DND-41 (cell line): ENCODE measurements at regions not wholly inside any gene's neighbourhood (a gene's known extent, or its start where the extent isn't known, plus 50 kb on each side); places are given as distances from the start of the nearest gene placed in this dataset.
"Not testable (repeated sequence)": the region's sequence is repeated elsewhere in the genome, so short reads cannot be mapped to it uniquely, and the experiment has no call there.

Source experiments
- ATAC-seq: fragments of 200-7000 bp; cut with Tn5 transposase; 3 replicates; pipeline ENCODE4 v1.9.1; 2021; ENCODE audit warnings: low read depth; ENCODE audit not compliant: insufficient read depth
- DNase-seq: peaks from one replicate; pipeline ENCODE4 v3.0.0-alpha.2; 2020
- H2AFZ ChIP-seq: 2 replicates; pipeline ENCODE4 v1.6.0; 2012; ENCODE audit warnings: low read depth, low read length
- H3K27ac ChIP-seq: 2 replicates; pipeline ENCODE4 v1.5.1; 2012; ENCODE audit warnings: low read length, inconsistent platforms
- H3K27me3 ChIP-seq: fragments of 200-600 bp; sonication (generic); 2 replicates; pipeline ENCODE4 v1.6.0; 2012; ENCODE audit warnings: low read length, mild to moderate bottlenecking, inconsistent platforms; ENCODE audit not compliant: insufficient read depth, poor library complexity
- H3K36me3 ChIP-seq: 2 replicates; pipeline ENCODE4 v1.5.1; 2012; ENCODE audit warnings: low read length, inconsistent platforms; ENCODE audit not compliant: insufficient read depth
- H3K4me1 ChIP-seq: 2 replicates; pipeline ENCODE4 v1.5.1; 2012; ENCODE audit warnings: mild to moderate bottlenecking, low read length; ENCODE audit not compliant: insufficient read depth
- H3K4me2 ChIP-seq: 2 replicates; pipeline ENCODE4 v1.6.0; 2012; ENCODE audit warnings: mild to moderate bottlenecking, moderate library complexity, low read length, inconsistent platforms; ENCODE audit not compliant: insufficient read depth
- H3K4me3 ChIP-seq, 2 experiments: fragments of 200-600 bp in 1 of 2; shearing (Covaris generic) in 1 of 2; 2 replicates each; pipeline ENCODE4 v1.5.1; 2012 to 2016; ENCODE audit warnings: inconsistent platforms in 2 of 2, low read length in 2 of 2, mild to moderate bottlenecking in 2 of 2, low read depth in 1 of 2, moderate library complexity in 1 of 2
- H3K79me2 ChIP-seq: 2 replicates; pipeline ENCODE4 v1.6.0; 2012; ENCODE audit warnings: low read length, inconsistent platforms; ENCODE audit not compliant: insufficient read depth
- H3K9ac ChIP-seq: 2 replicates; pipeline ENCODE4 v1.6.0; 2012; ENCODE audit warnings: low read depth, mild to moderate bottlenecking, inconsistent platforms, low read length, moderate library complexity
- H3K9me3 ChIP-seq: 2 replicates; pipeline ENCODE4 v1.5.1; 2012; ENCODE audit warnings: low read length, moderate library complexity, mild to moderate bottlenecking, inconsistent platforms; ENCODE audit not compliant: insufficient read depth, severe bottlenecking
- H4K20me1 ChIP-seq: 2 replicates; pipeline ENCODE4 v1.6.0; 2012; ENCODE audit warnings: low read length; ENCODE audit not compliant: insufficient read depth
- EZH2 ChIP-seq: IDR thresholded peaks from 3 replicates; pipeline ENCODE4 v1.6.1; 2012; ENCODE audit warnings: borderline replicate concordance, low read depth, mild to moderate bottlenecking, moderate library complexity, low read length, inconsistent platforms; ENCODE audit not compliant: severe bottlenecking
- TF ChIP-seq, protein P1 (sequence below): IDR thresholded peaks from 2 replicates; pipeline ENCODE4 v1.5.1; 2012; ENCODE audit warnings: borderline replicate concordance, low read length, moderate library complexity, mild to moderate bottlenecking; ENCODE audit not compliant: poor library complexity, severe bottlenecking; ENCODE audit errors: extremely low read depth

- Histone ChIP-seq H3K4me1 (no peaks in the 10 kb centered on the region), H3K9ac (no peak overlapping the region), H3K27me3 (no peaks in the 10 kb centered on the region), H3K4me3 (no peak overlapping the region), H4K20me1 (no peaks in the 10 kb centered on the region), H3K27ac (no peak overlapping the region), H3K4me2 (no peak overlapping the region), H3K36me3 (no peaks in the 10 kb centered on the region), H3K79me2 (no peaks in the 10 kb centered on the region), H2AFZ (no peak overlapping the region), H3K9me3 (no peaks in the 10 kb centered on the region)
- ATAC-seq = no peak
- TF ChIP-seq, protein P1, sequence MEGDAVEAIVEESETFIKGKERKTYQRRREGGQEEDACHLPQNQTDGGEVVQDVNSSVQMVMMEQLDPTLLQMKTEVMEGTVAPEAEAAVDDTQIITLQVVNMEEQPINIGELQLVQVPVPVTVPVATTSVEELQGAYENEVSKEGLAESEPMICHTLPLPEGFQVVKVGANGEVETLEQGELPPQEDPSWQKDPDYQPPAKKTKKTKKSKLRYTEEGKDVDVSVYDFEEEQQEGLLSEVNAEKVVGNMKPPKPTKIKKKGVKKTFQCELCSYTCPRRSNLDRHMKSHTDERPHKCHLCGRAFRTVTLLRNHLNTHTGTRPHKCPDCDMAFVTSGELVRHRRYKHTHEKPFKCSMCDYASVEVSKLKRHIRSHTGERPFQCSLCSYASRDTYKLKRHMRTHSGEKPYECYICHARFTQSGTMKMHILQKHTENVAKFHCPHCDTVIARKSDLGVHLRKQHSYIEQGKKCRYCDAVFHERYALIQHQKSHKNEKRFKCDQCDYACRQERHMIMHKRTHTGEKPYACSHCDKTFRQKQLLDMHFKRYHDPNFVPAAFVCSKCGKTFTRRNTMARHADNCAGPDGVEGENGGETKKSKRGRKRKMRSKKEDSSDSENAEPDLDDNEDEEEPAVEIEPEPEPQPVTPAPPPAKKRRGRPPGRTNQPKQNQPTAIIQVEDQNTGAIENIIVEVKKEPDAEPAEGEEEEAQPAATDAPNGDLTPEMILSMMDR = no peak
- no peak for TF ChIP-seq EZH2
- DNase-seq = no peak
Measured at GRCh38 chr5:104049752-104050151, 487.2 kb upstream of the NUDT12 start.

DNA sequence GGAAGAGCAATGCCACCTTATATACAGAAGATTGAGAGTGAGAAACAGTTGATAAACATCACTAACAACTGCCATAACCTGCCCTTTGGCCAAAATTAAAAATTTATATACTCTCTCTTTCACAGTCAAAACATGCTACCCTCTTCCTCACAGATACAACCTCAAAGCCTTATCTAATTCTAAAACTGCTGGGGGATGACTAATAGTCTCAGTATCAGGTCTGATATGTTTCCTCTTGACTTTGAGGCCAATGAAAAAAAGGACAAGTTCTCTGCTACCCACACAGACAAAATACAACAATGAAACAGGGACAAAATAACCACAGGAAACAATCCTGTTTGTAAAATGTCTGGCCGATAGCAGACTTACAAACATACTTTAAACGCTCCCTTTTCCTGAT, 485.6 kb upstream of the NUDT12 start:
- Histone ChIP-seq H3K27ac (no peak overlapping the region), H3K9me3 (no peaks in the 10 kb centered on the region), H2AFZ (no peak overlapping the region), H3K4me2 (no peak overlapping the region), H3K4me1 (no peaks in the 10 kb centered on the region), H3K36me3 (no peaks in the 10 kb centered on the region), H3K79me2 (no peaks in the 10 kb centered on the region), H4K20me1 (no peaks in the 10 kb centered on the region), H3K4me3 (no peak overlapping the region), H3K9ac (no peak overlapping the region), H3K27me3 (no peaks in the 10 kb centered on the region)
- ATAC-seq (no peak), DNase-seq (no peak)
- TF ChIP-seq EZH2 = no peak
- TF ChIP-seq, protein P1 = no peak

DNA sequence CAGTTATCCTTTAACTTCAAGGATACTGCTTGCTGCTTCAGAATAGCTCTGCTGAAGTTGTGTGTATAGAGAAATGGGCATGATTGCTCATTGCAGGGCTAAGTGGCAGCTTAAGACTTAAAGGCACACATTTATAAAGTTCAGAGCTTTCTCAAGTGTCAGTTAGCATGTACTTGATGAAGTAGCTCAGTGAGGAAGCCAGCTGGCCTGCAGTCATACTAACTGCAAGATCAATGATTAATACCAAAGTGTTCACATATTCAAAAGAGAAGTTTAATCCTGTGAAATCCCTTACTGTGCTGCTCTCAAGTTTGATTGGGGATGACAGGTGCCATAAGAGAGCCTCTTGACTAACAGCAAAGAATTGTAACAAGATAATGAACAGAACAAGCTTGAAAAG, 483.4 kb upstream of the NUDT12 start:
- Histone ChIP-seq H4K20me1 (no peaks in the 10 kb centered on the region), H3K27ac (no peak overlapping the region), H3K4me1 (no peaks in the 10 kb centered on the region), H3K9ac (no peak overlapping the region), H2AFZ (no peak overlapping the region), H3K9me3 (no peaks in the 10 kb centered on the region), H3K79me2 (no peaks in the 10 kb centered on the region), H3K36me3 (no peaks in the 10 kb centered on the region), H3K27me3 (no peaks in the 10 kb centered on the region), H3K4me2 (no peak overlapping the region), H3K4me3 (no peak overlapping the region)
- ATAC-seq (no peak), DNase-seq (no peak)
- TF ChIP-seq EZH2 = no peak

GRCh38 chr5:104039871-104040270, 477.3 kb upstream of the NUDT12 start:
- H3K9me3 ChIP-seq, H2AFZ ChIP-seq, H3K4me1 ChIP-seq, H3K79me2 ChIP-seq, H3K27ac ChIP-seq, H3K9ac ChIP-seq, DNase-seq, H3K36me3 ChIP-seq, H3K27me3 ChIP-seq, H3K4me3 ChIP-seq, H3K4me2 ChIP-seq, ATAC-seq, H4K20me1 ChIP-seq: not testable (repeated sequence)

GRCh38 chr5:104037136-104037535, 474.5 kb upstream of the NUDT12 start:
- H4K20me1 ChIP-seq, H3K27me3 ChIP-seq, H3K9me3 ChIP-seq, H3K27ac ChIP-seq, H3K79me2 ChIP-seq, H3K4me3 ChIP-seq, H3K36me3 ChIP-seq, H3K9ac ChIP-seq, ATAC-seq, H3K4me2 ChIP-seq, DNase-seq, H3K4me1 ChIP-seq, H2AFZ ChIP-seq: not testable (repeated sequence)

- not testable (repeated sequence) for ATAC-seq
Measured at GRCh38 chr5:104033186-104033585, 470.6 kb upstream of the NUDT12 start.

More at GRCh38 chr5:104033186-104033585, 470.6 kb upstream of the NUDT12 start:
- H3K79me2 ChIP-seq, H3K27me3 ChIP-seq, H3K4me3 ChIP-seq, H3K9me3 ChIP-seq, H4K20me1 ChIP-seq, H2AFZ ChIP-seq, H3K4me1 ChIP-seq, DNase-seq, H3K4me2 ChIP-seq, H3K9ac ChIP-seq, H3K27ac ChIP-seq, H3K36me3 ChIP-seq: not testable (repeated sequence)
